GM19397 (cell line): ENCODE measurements at regions not wholly inside any gene's neighbourhood (a gene's known extent, or its start where the extent isn't known, plus 50 kb on each side); places are given as distances from the start of the nearest gene placed in this dataset.
"Not testable (repeated sequence)": the region's sequence is repeated elsewhere in the genome, so short reads cannot be mapped to it uniquely, and the experiment has no call there.

Experiments used
- ATAC-seq: cut with Tn5 transposase; IDR thresholded peaks from one replicate; pipeline ENCODE4 v1.9.1; 2021; ENCODE audit warnings: mild to moderate bottlenecking, moderate library complexity; ENCODE audit not compliant: unreplicated experiment

DNA sequence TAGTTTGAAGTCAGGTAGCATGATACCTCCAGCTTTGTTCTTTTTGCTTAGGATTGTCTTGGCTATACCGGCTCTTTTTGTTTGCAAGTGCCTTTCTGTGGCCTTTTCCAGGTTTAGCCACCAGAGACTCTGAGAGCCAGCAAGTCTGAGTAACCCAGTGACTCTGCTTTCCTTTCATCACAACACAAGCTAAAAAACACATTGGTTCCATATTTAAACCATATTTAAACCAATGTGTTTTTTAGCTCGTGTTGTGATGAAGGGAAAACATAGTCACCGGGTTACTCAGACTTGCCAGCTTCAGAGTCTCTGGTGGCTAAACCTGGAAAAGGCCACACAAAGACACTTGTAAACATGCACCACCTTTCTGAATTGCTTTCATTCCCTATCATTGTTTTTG is 493.3 kb downstream of the NTRK2 start:
- ATAC-seq, result no peak

DNA sequence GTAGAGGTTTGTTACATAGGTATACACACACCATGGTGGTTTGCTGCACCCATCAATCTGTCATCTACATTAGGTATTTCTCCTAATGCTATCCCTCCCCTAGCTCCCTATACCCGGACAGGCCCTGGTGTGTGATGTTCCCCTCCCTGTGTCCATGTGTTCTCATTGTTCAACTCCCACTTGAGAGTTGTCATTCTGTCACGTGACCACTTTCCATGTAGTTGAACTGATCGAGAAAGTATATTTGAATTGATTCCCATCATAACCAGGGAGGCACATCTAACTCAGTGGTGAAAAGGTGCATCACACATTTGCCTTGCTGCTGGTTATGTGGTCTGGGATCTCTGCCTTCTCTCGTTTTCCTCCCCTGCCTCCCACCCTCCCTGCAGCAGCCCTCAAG is 491.4 kb downstream of the NTRK2 start:
- not testable (repeated sequence) for ATAC-seq

GRCh38 chr9:85158512-85158911 is 489.0 kb downstream of the NTRK2 start:
- ATAC-seq, result no peak

DNA sequence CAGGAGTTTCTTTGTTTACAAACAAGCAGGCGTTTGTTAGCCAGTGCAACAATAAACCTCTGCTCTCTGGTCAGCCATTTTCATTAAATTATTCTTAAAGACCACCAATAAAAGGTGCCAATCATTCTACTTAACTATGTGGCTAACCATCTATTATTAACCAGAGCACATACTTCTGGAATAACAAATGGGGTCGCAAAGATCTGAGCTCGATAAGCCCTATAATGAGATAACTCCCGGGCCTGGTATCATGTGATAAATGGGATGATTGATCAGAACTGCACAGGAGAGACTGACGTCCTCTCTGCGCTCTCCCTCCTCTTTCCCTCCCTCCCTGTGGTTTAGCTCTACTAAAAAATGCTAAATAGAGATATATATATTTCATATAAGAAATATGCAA is 488.2 kb downstream of the NTRK2 start:
- no peak for ATAC-seq

DNA sequence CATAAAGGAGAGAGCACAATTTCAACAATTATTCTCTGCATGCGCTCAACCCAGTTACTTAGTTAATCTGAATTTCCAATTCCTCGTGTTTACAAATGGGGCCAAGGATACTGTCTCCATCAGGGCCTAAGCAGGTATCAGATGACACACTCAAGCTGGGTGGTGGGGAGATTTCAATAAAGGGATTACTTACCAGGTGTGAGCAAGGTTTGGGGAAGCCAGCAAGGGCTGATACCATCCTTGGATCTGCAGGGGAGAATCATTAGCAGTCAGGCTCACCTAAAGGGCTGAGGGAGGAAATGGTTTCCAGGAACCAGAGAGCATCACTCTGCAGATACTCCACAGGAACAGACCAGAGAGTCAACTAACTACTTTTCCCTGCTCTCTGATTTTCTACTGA is 487.1 kb downstream of the NTRK2 start:
- ATAC-seq, result no peak

DNA sequence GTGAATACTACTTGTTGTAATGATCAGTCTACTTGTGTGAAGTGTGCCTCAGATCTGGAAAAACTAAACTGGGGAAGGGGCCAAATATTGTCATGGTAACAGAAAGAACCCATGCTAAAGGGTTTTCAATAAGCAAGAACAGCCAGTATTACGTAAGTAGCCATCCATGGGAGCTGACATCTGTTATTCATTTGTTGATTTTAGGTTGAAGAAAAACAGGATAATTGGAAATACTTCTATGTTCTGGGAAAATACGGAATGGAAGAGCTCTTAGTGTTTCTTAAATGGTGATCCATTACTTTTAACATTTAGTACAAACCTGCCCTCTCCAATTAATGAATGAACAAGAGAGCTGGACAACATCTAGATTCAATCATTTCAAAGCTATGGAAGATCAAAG is 485.8 kb downstream of the NTRK2 start:
- ATAC-seq, result no peak

DNA sequence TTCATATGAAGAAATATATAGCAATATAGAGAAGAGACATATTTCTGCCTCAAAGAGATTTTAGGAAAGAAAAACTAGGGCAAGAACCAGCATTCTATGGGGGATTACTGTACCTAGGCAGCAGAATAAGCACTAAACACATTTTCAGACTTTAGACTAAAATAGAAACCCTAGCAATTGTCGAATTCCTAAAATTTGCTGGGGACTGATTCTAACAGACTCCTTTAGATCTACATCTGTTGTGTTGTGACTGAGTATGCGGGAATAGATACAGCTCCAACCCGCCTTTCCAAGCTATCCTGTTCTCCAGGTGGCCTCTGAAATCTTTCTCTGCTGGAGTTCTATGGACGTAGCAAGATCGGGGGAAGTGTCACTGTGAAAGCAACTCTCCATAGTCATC is 482.2 kb downstream of the NTRK2 start:
- ATAC-seq, result no peak

- no peak for ATAC-seq
Measured at GRCh38 chr9:85151162-85151561, 481.6 kb downstream of the NTRK2 start.

GRCh38 chr9:85147046-85147640 is 477.6 kb downstream of the NTRK2 start:
- no peak for ATAC-seq

DNA sequence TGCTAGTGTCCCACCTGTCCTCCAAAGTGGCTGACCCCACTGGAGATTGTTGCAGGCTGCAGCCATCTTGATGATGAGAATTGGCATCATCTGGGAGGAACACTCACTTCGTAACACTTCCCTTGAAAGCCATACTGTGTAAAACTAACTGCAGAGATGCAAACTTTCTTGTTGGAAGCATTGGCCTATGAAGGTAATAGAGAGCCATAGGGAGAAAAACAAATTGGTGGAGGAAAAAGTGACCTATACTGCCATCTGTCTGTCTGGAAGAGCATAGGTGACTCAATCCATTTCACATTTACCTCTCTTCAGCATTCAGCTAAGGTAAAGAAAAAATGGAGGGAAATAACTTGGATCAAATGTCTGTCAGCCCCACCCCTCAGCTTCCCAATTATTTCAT is 473.4 kb downstream of the NTRK2 start:
- ATAC-seq, result no peak

- no peak for ATAC-seq
Measured at GRCh38 chr9:85142496-85142911, 473.0 kb downstream of the NTRK2 start.

DNA sequence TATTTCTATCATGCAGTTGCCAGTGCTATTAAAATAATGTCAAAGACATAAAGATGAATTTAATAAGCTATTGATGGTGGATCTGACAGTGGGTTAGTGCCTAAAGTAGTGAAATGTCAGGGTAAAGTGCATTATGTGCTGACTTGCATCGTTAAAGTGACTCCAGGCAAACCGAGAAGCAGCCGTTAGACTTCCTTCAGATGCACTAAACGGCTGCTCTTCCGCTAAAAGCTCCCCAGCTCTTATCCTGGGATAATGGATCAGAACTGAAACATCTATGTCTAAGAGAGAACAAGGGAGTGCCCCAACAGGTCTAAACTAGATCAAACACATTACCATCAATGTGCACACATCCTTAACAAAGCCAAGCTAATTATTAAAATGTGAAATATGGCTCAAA is 468.2 kb downstream of the NTRK2 start:
- no peak for ATAC-seq

GRCh38 chr9:85136987-85137386 is 467.5 kb downstream of the NTRK2 start:
- no peak for ATAC-seq

GRCh38 chr9:85136507-85136906 is 467.0 kb downstream of the NTRK2 start:
- ATAC-seq, result no peak

DNA sequence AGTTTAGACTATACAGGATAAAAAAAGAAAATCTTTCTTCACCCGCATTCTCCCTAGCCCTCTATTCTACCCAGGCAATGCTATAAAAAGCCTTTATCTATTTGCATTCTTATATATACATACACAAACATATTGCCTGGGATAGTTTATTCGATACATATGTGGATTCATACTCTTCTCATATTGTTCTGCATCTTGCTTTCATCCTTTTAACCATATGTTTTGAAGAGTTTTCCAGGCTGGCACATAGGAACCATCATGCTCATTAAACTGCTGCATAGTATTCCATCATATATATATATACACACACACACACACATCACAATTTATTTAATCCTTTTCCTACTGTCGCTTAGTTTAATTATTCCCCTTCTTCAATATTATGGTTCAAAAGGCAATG is 461.2 kb downstream of the NTRK2 start:
- no peak for ATAC-seq

DNA sequence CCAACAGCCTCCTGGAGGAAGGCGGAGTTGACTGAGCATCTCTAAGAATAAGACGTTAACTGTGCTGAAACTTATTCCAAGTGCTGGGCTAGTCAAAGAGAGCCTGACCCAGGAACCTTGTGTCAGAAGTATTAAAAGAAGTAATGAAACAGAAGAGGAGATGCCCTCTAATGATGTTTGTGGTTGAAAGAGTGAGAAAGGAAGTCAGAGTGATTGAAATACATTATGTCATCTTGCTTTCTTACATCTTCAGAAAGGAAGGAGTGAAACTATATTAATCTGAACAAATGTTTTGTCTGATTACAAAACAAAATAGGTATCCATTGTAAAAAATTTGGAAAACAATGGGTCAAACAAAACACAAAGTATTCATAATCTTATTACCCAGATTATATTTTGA is 460.7 kb downstream of the NTRK2 start:
- ATAC-seq, result no peak

- no peak for ATAC-seq
Measured at GRCh38 chr9:85129514-85129913, 460.0 kb downstream of the NTRK2 start.

DNA sequence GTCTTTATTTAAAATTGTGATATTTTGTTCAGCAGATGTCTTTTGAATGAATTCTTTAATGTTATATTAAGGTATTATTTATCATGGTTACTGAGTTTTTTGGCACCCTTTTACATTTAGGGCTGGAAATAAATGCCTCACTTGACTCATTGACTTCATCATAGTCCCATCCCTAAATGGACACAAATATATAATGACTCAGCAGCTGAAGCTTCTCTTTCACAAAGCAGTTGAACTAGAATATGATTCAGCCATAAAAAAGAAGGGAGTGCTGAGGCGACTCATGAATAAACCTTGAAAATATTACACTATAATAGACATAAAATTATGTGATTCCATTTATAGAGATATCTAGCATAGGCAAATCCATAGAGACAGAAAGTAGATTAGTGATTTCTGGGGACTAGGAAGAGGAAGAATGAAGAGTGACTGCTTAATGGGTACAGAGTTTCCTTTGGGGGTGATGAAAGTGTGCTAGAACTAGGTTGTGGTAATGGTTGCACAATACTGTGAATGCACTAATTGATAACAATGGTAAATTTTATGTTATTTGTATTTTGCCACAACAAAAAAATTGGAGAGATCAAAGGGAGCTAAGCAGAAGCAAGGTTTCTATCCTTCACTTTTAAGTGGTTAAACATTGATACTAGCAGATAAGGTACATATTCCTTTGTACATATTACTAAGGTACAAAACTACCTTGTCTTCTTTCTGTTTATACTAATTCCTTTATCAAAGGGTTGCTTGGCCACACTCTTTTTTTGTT is 449.6 kb downstream of the NTRK2 start:
- ATAC-seq, result no peak

DNA sequence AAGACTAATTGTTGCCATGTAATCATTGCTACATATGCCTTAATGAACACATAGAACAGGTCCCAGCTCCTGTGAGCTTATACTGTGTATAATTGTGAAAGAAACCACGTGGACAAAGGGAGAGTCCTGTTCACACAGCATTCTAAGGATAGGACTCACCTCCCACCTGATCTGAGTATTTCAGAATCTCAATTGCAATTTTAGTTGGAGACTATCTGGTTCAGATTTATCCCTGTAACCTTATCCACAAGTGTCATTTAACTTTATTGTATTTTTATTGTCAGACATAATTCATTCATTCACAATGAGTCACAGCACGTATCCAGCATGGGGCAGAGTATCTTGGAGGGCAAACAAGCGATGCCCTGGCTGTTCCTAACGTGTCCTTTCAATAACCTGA is 448.3 kb downstream of the NTRK2 start:
- no peak for ATAC-seq

- no peak for ATAC-seq
Measured at GRCh38 chr9:85115473-85115872, 445.9 kb downstream of the NTRK2 start.

DNA sequence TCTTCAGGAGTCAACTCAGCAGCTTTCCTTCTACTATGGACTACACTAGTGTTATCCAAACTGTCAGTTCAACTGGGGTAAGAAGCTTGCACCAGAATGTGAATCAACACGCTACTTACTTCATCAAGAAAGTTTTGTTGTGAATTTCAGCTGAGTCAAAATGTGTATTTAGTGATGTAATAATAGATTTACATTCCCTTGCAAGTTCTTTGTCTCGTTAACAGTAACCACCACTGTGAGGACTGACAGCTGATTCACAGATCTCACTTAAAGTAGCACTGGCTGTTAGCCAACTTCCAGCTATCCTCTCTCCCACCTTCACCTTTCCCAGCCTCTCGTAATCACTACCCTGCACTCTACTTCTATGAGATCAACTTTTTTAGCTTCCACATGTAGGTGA is 445.3 kb downstream of the NTRK2 start:
- no peak for ATAC-seq

- no peak for ATAC-seq
Measured at GRCh38 chr9:85112933-85113418, 443.4 kb downstream of the NTRK2 start.

- no peak for ATAC-seq
Measured at GRCh38 chr9:85112391-85112790, 442.9 kb downstream of the NTRK2 start.
